ENCODE measurements at regions not wholly inside any gene's neighbourhood (a gene's known extent, or its start where the extent isn't known, plus 50 kb on each side); places are given as distances from the start of the nearest gene placed in this dataset.
A peak's percentile ranks its signal among the peaks of the same experiment; 100 is the strongest.

- 0 out of 2 replicates have a peak overlapping the region, but pooled peaks have one; percentile 23 for H2AFZ ChIP-seq (ENCODE audit: low read depth, low read length)
- no peak overlapping the region for H3K4me2 ChIP-seq (ENCODE audit: insufficient read depth, low read length)
- TF ChIP-seq NEUROD1 (IDR thresholded peaks at IDR 0.05; ENCODE audit: borderline replicate concordance, low read depth, low read length, partially characterized antibody) (no peak), RAD51 (IDR thresholded peaks at IDR 0.05; ENCODE audit: borderline replicate concordance, low read depth) (no peak), NCOA2 (IDR thresholded peaks at IDR 0.05; ENCODE audit: partially characterized antibody in 2 of 2) (no peak), RHOXF2B (CRISPR knock-in tag; conservative IDR thresholded peaks at IDR 0.05) (no peak), CBX3 (IDR thresholded peaks at IDR 0.05; ENCODE audit: borderline replicate concordance in 1 of 2, low read length in 2 of 2) (no peak), ZNF717 (CRISPR knock-in tag; IDR thresholded peaks at IDR 0.05) (no peak), FOXP1 (CRISPR knock-in tag; IDR thresholded peaks at IDR 0.05) (no peak), CC2D1A (IDR thresholded peaks at IDR 0.05) (no peak)
- H4K20me1 ChIP-seq (replicated peaks; ENCODE audit: control insufficient read depth, insufficient read depth, low read length): no peaks in the 10 kb centered on the region
- POLR2A ChIA-PET: no interaction called here
- DNase-seq (ENCODE audit: extremely low read depth in 1 of 4, low spot score in 3 of 4): no peak
- H3K9me3 ChIP-seq (replicated peaks; ENCODE audit: control insufficient read depth, insufficient read depth, low read depth, low read length): no peaks in the 10 kb centered on the region
- CTCF ChIA-PET (ENCODE audit: low intra/inter-chr PET ratio): no interaction called here
- no peaks in the 10 kb centered on the region for H3K4me1 ChIP-seq (replicated peaks in 1 of 2; ENCODE audit: control insufficient read depth in 2 of 2, insufficient read depth in 2 of 2, low read length in 2 of 2)
- H3K36me3 ChIP-seq (ENCODE audit: control insufficient read depth, insufficient read depth, low read length): no peaks in the 10 kb centered on the region
- in situ Hi-C loops (cut with MboI): no loop called here
- intact Hi-C loops (cut with micrococcal nuclease): loop anchor here (10.0 kb wide), 1 partner anchor 120 kb away; no protein-coding TSS in a partner anchor
- BruUV-seq (replicated peaks): no TSS peak
- no peak overlapping the region for H3K9ac ChIP-seq (ENCODE audit: insufficient read depth in 1 of 2, low read depth in 2 of 2, low read length in 2 of 2)
- WGBS (ENCODE audit: insufficient coverage, low coverage, missing lambda C conversion rate): 4% methylated on average over 3 of the region's 3 CpGs
- FAIRE-seq: no peak
- no peaks in the 10 kb centered on the region for H3K79me2 ChIP-seq (ENCODE audit: control insufficient read depth, insufficient read depth, low read length)
- H3K4me3 ChIP-seq: no peak overlapping the region
- no peaks in the 10 kb centered on the region for H3K9me1 ChIP-seq (ENCODE audit: control insufficient read depth, insufficient read depth, low read length)
- H3K27me3 ChIP-seq (ENCODE audit: control insufficient read depth in 2 of 2, insufficient read depth in 2 of 2, low read length in 2 of 2): peaks cover 0 to 4% of the 10 kb centered on the region in 2 experiments; a peak in 1 of 5 replicates
- no peak for ATAC-seq
- H3K27ac ChIP-seq (ENCODE audit: extremely low read depth, low read depth, low read length): no peak overlapping the region
These were observed 89.1 kb upstream of the SLC30A5 start for GRCh38 chr5:69004676-69005075.

All from K562 (cell line).